Endothelial cell of umbilical vein (primary cell): ENCODE measurements at regions not wholly inside any gene's neighbourhood (a gene's known extent, or its start where the extent isn't known, plus 50 kb on each side); places are given as distances from the start of the nearest gene placed in this dataset.

Experiments
- BruUV-seq: library from RNA; stranded (reverse); fragments of 400-500 nt; replicated peaks from 2 replicates; lab custom pipeline; 2021; lab: Mats Ljungman, UMichigan
- CTCF ChIA-PET: fragments of 300-600, 350-600 bp; sonication (Branson Sonifier 250); formaldehyde crosslinking; loops from one replicate; lab custom pipeline; 2021; ENCODE audit warnings: antibody characterized with exemption, inconsistent platforms; lab: Charles Lee
- POLR2A ChIA-PET: fragments of 300-600, 350-600 bp; sonication (Branson Sonifier 250); formaldehyde crosslinking; loops from one replicate; lab custom pipeline; 2021; ENCODE audit warnings: antibody characterized with exemption, inconsistent platforms; lab: Charles Lee
- DNase-seq: peaks from one replicate; pipeline ENCODE4 v3.0.0-alpha.2; 2011; ENCODE audit warnings: low read depth, low spot score
- FAIRE-seq: peaks from 2 replicates; lab custom pipeline; 2011; peaks lifted over from hg19 to GRCh38; lab: Jason Lieb, UNC
- H2AFZ ChIP-seq: 2 replicates; pipeline ENCODE4 v1.6.0; 2012; ENCODE audit warnings: low read depth, low read length, control low read depth, inconsistent platforms
- H3K27ac ChIP-seq: 2 replicates; pipeline ENCODE4 v1.5.1; 2011; ENCODE audit warnings: low read depth, mild to moderate bottlenecking, control low read depth, low read length, moderate library complexity; ENCODE audit not compliant: insufficient read depth
- H3K27me3 ChIP-seq, 2 experiments: 2 replicates each; pipeline versions ENCODE4 v1.6.0 to v1.6.1; 2011; ENCODE audit warnings: low read length in 2 of 2, mixed read lengths in 1 of 2; ENCODE audit not compliant: control insufficient read depth in 2 of 2, insufficient read depth in 2 of 2
- H3K36me3 ChIP-seq, 2 experiments: 2 replicates in 1 of 2; 3 replicates in 1 of 2; pipeline ENCODE4 v1.5.1; 2011; ENCODE audit warnings: low read length in 2 of 2, mild to moderate bottlenecking in 1 of 2, moderate library complexity in 1 of 2; ENCODE audit not compliant: control insufficient read depth in 2 of 2, insufficient read depth in 2 of 2; ENCODE audit errors: extremely low read depth in 1 of 2
- H3K4me1 ChIP-seq: 3 replicates; pipeline ENCODE4 v1.5.1; 2011; ENCODE audit warnings: mild to moderate bottlenecking, low read length; ENCODE audit not compliant: control insufficient read depth, insufficient read depth; ENCODE audit errors: extremely low read depth
- H3K4me2 ChIP-seq: 2 replicates; pipeline ENCODE4 v1.6.1; 2011; ENCODE audit warnings: low read length, control low read depth, mixed read lengths; ENCODE audit not compliant: insufficient read depth
- H3K4me3 ChIP-seq, 3 experiments: fragments of 200-600 bp in 1 of 3; sonication (generic), shearing (Covaris generic) in 1 of 3; replicated peaks in 1 of 3; 2 replicates each; pipeline ENCODE4 v1.5.1; 2011 to 2016; ENCODE audit warnings: control low read depth in 3 of 3, low read length in 3 of 3, mild to moderate bottlenecking in 2 of 3, inconsistent platforms in 1 of 3, low read depth in 1 of 3, moderate library complexity in 1 of 3; ENCODE audit not compliant: insufficient read depth in 1 of 3
- H3K79me2 ChIP-seq: 2 replicates; pipeline ENCODE4 v1.6.0; 2012; ENCODE audit warnings: low read length, inconsistent platforms; ENCODE audit not compliant: control insufficient read depth, insufficient read depth
- H3K9ac ChIP-seq: replicated peaks from 2 replicates; pipeline ENCODE3; 2011; ENCODE audit warnings: low read length, control low read depth; ENCODE audit not compliant: insufficient read depth; ENCODE audit errors: extremely low read depth
- H3K9me1 ChIP-seq: replicated peaks from 3 replicates; pipeline ENCODE4 v1.6.0; 2011; ENCODE audit warnings: mild to moderate bottlenecking, low read length; ENCODE audit not compliant: control insufficient read depth, insufficient read depth; ENCODE audit errors: extremely low read depth
- H3K9me3 ChIP-seq: replicated peaks from 2 replicates; pipeline ENCODE4 v1.5.1; 2012; ENCODE audit warnings: low read length, inconsistent platforms; ENCODE audit not compliant: control insufficient read depth, insufficient read depth
- H4K20me1 ChIP-seq: replicated peaks from 2 replicates; pipeline ENCODE3; 2011; ENCODE audit warnings: mild to moderate bottlenecking, low read length; ENCODE audit not compliant: control insufficient read depth, insufficient read depth; ENCODE audit errors: extremely low read depth
- CTCF ChIP-seq, 2 donors: IDR thresholded peaks; 1 replicate in 1 of 2; 2 replicates in 1 of 2; pipeline ENCODE4 v1.5.1; 2011; ENCODE audit warnings: low read length in 2 of 2, mild to moderate bottlenecking in 2 of 2, moderate library complexity in 2 of 2, control low read depth in 1 of 2, inconsistent platforms in 1 of 2, low read depth in 1 of 2; ENCODE audit not compliant: insufficient read depth in 1 of 2; ENCODE audit errors: extremely low read depth in 1 of 2
- EZH2 ChIP-seq: IDR thresholded peaks from 2 replicates; pipeline ENCODE4 v1.6.1; 2012; ENCODE audit warnings: borderline replicate concordance, low read depth, mild to moderate bottlenecking, moderate library complexity, low read length, inconsistent platforms; ENCODE audit not compliant: severe bottlenecking
- FOS ChIP-seq: IDR thresholded peaks from 2 replicates; pipeline ENCODE4 v1.6.1; 2011; ENCODE audit warnings: mild to moderate bottlenecking, low read length, moderate library complexity, borderline replicate concordance; ENCODE audit not compliant: insufficient read depth
- GATA2 ChIP-seq: IDR thresholded peaks from 2 replicates; pipeline ENCODE4 v1.7.0; 2011; ENCODE audit warnings: low read depth, mild to moderate bottlenecking, moderate library complexity, mixed read lengths, low read length; ENCODE audit not compliant: insufficient read length, insufficient read depth
- JUN ChIP-seq: IDR thresholded peaks from 2 replicates; pipeline ENCODE4 v1.6.1; 2011; ENCODE audit warnings: borderline replicate concordance, low read depth; ENCODE audit not compliant: insufficient read length, insufficient read depth
- MAX ChIP-seq: IDR thresholded peaks from 2 replicates; pipeline ENCODE4 v1.6.1; 2011; ENCODE audit not compliant: insufficient read depth, insufficient read length
- MYC ChIP-seq: IDR thresholded peaks from one replicate; pipeline ENCODE4 v1.6.1; 2011; ENCODE audit warnings: mild to moderate bottlenecking, low read depth, low read length
- POLR2A ChIP-seq: IDR thresholded peaks from 2 replicates; pipeline ENCODE4 v1.6.1; 2012; ENCODE audit warnings: low read depth, mild to moderate bottlenecking, control low read depth, low read length
- POLR2AphosphoS5 ChIP-seq: IDR thresholded peaks from 2 replicates; pipeline ENCODE4 v1.6.1; 2012; ENCODE audit warnings: low read depth, mild to moderate bottlenecking, control low read depth, low read length, moderate library complexity; ENCODE audit not compliant: insufficient read depth
- dilution Hi-C: fragments of 300-500 bp; cut with MboI; formaldehyde crosslinking; loops from one replicate; pipeline ENCODE4 v1.15.0; 2019; ENCODE audit warnings: low sequenced_read_pairs; ENCODE audit not compliant: extremely low pct_ligation_motif_present
- intact Hi-C: fragments of 100-400 bp; cut with micrococcal nuclease; formaldehyde crosslinking; loops from one replicate; pipeline ENCODE4 v1.10.0; 2022

- Histone ChIP-seq H3K4me3 (no peak overlapping the region), H3K27ac (no peak overlapping the region), H3K79me2 (no peaks in the 10 kb centered on the region), H3K9ac (no peak overlapping the region), H3K27me3 (peaks cover 0 to 3% of the 10 kb centered on the region in 2 experiments), H3K4me2 (no peak overlapping the region), H3K9me1 (no peaks in the 10 kb centered on the region), H3K9me3 (no peaks in the 10 kb centered on the region), H4K20me1 (no peaks in the 10 kb centered on the region), H3K36me3 (no peaks in the 10 kb centered on the region), H2AFZ (no peak overlapping the region), H3K4me1 (peaks cover 1% of the 10 kb centered on the region)
- POLR2A ChIA-PET = no interaction called here
- no peak for DNase-seq
- CTCF ChIA-PET = interaction anchor here (1.7 kb wide), 1 partner anchor 8 kb away, joined by 6 read pairs; no protein-coding TSS in a partner anchor
- dilution Hi-C loops = loop anchor here (25.0 kb wide), 1 partner anchor 498 kb away; no protein-coding TSS in a partner anchor
- TF ChIP-seq EZH2 = no peak
- no TSS peak for BruUV-seq
- no peak for FAIRE-seq
- intact Hi-C loops = no loop called here
Measured at GRCh38 chr15:66939451-66940023, 125.9 kb upstream of the SMAD3 start.

GRCh38 chr15:66940368-66940767 lies 125.0 kb upstream of the SMAD3 start:
- H3K9me1 ChIP-seq = no peaks in the 10 kb centered on the region
- dilution Hi-C loops (loop anchor here (25.0 kb wide), 1 partner anchor 497 kb away; no protein-coding TSS in a partner anchor), intact Hi-C loops (no loop called here)
- no TSS peak for BruUV-seq
- H2AFZ ChIP-seq = no peak overlapping the region
- no peaks in the 10 kb centered on the region for H3K9me3 ChIP-seq
- H3K4me1 ChIP-seq = peaks cover 4% of the 10 kb centered on the region
- H3K36me3 ChIP-seq = no peaks in the 10 kb centered on the region
- CTCF ChIA-PET = interaction anchor here (1.4 to 1.7 kb wide), 2 partner anchors 9 to 37 kb away, joined by 4 to 6 read pairs; no protein-coding TSS in a partner anchor
- H3K4me2 ChIP-seq = no peak overlapping the region
- H3K4me3 ChIP-seq = no peak overlapping the region
- H3K9ac ChIP-seq = no peak overlapping the region
- no peak overlapping the region for H3K27ac ChIP-seq
- H3K79me2 ChIP-seq = no peaks in the 10 kb centered on the region
- H3K27me3 ChIP-seq = peaks cover 0 to 3% of the 10 kb centered on the region in 2 experiments
- POLR2A ChIA-PET = no interaction called here
- no peak for DNase-seq
- TF ChIP-seq EZH2 = no peak
- TF ChIP-seq MYC = no peak
- TF ChIP-seq POLR2AphosphoS5 = no peak
- no peak for TF ChIP-seq POLR2A
- no peak for TF ChIP-seq MAX
- TF ChIP-seq FOS = no peak
- TF ChIP-seq JUN = no peak
- no peak for TF ChIP-seq GATA2
- TF ChIP-seq CTCF (IDR thresholded peaks at IDR 0.05; ENCODE audit: extremely low read depth in 1 of 2, insufficient read depth in 1 of 2, low read depth in 1 of 2, low read length in 2 of 2) = no peak
- no peaks in the 10 kb centered on the region for H4K20me1 ChIP-seq
- no peak for FAIRE-seq
